Esophagus squamous epithelium (tissue), 5 donors: ENCODE measurements at regions not wholly inside any gene's neighbourhood (a gene's known extent, or its start where the extent isn't known, plus 50 kb on each side); places are given as distances from the start of the nearest gene placed in this dataset.

ENCODE experiments used
- DNase-seq: peaks from one replicate; lab custom pipeline; 2025; lab: John Stamatoyannopoulos, UW
- H3K27ac ChIP-seq, 4 donors: fragments of 200-600 bp; sonication (generic); one replicate each; pipeline ENCODE4 v1.5.1; 2016 to 2019; ENCODE audit warnings: mild to moderate bottlenecking in 1 of 4
- H3K27me3 ChIP-seq, 4 donors: fragments of 200-600 bp; sonication (generic); 1 replicate in 3 of 4; 2 replicates in 1 of 4; pipeline versions ENCODE4 v1.5.1 to v1.6.0; 2017 to 2021; ENCODE audit warnings: antibody characterized with exemption in 1 of 4
- H3K36me3 ChIP-seq, 3 donors: fragments of 200-600 bp; sonication (generic); one replicate each; pipeline ENCODE4 v1.5.1; 2016 to 2019
- H3K4me1 ChIP-seq, 3 donors: fragments of 200-600 bp; sonication (generic); one replicate each; pipeline ENCODE4 v1.5.1; 2017 to 2019
- H3K4me3 ChIP-seq, 4 donors: fragments of 200-600 bp; sonication (generic); 1 replicate in 3 of 4; 2 replicates in 1 of 4; pipeline ENCODE4 v1.5.1; 2016 to 2019; ENCODE audit warnings: mild to moderate bottlenecking in 2 of 4, moderate library complexity in 1 of 4
- H3K9me3 ChIP-seq, 3 donors: fragments of 200-600 bp; sonication (generic); one replicate each; pipeline ENCODE4 v1.5.1; 2016 to 2019
- POLR2A ChIP-seq, 4 donors: fragments of 450-650 bp; IDR thresholded peaks; one replicate each; pipeline ENCODE4 v1.6.1; 2017; ENCODE audit warnings: antibody characterized with exemption in 4 of 4, mild to moderate bottlenecking in 4 of 4, moderate library complexity in 3 of 4
- WGBS, 2 donors: methylation state at CpG; one replicate each; pipeline ENCODE4 v1.1.5; 2018; 5-methylcytosine and 5-hydroxymethylcytosine counted together
- intact Hi-C: fragments of 100-400 bp; cut with DNase I; formaldehyde crosslinking; loops from one replicate; pipeline ENCODE4 v1.15.0; 2022
- TF ChIP-seq, protein P1 (sequence below), 6 experiments: fragments of 450-650 bp in 4 of 6; fragments of 200-600 bp in 2 of 6; sonication (generic) in 2 of 6; IDR thresholded peaks; one replicate each; pipeline ENCODE4 v1.5.1; 2016 to 2019; ENCODE audit warnings: antibody characterized with exemption in 6 of 6, mild to moderate bottlenecking in 4 of 6, moderate library complexity in 4 of 6
- donor health status: DM: yes; HTN: yes; CAD: no.

GRCh38 chr1:222049176-222049575 lies 307.3 kb upstream of the DUSP10 start:
- no peak overlapping the region for H3K27ac ChIP-seq
- H3K4me1 ChIP-seq, result peaks cover 0 to 2% (median 0%) of the 10 kb centered on the region in 3 donors
- H3K4me3 ChIP-seq, result no peak overlapping the region
- H3K36me3 ChIP-seq, result no peaks in the 10 kb centered on the region
- no peak for TF ChIP-seq POLR2A (IDR thresholded peaks at IDR 0.05)
- TF ChIP-seq, protein P1, sequence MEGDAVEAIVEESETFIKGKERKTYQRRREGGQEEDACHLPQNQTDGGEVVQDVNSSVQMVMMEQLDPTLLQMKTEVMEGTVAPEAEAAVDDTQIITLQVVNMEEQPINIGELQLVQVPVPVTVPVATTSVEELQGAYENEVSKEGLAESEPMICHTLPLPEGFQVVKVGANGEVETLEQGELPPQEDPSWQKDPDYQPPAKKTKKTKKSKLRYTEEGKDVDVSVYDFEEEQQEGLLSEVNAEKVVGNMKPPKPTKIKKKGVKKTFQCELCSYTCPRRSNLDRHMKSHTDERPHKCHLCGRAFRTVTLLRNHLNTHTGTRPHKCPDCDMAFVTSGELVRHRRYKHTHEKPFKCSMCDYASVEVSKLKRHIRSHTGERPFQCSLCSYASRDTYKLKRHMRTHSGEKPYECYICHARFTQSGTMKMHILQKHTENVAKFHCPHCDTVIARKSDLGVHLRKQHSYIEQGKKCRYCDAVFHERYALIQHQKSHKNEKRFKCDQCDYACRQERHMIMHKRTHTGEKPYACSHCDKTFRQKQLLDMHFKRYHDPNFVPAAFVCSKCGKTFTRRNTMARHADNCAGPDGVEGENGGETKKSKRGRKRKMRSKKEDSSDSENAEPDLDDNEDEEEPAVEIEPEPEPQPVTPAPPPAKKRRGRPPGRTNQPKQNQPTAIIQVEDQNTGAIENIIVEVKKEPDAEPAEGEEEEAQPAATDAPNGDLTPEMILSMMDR (IDR thresholded peaks at IDR 0.05), result no peak
- no peaks in the 10 kb centered on the region for H3K27me3 ChIP-seq
- intact Hi-C loops, result no loop called here
- WGBS, 2 donors, result 85 to 86% methylated on average over 4 of the region's 4 CpGs
- H3K9me3 ChIP-seq, result no peaks in the 10 kb centered on the region
- no peak for DNase-seq

- WGBS, 2 donors, result 42 to 54% methylated on average over 4 of the region's 4 CpGs
- no peak for DNase-seq
- Histone ChIP-seq H3K27ac (no peak overlapping the region), H3K36me3 (no peaks in the 10 kb centered on the region), H3K9me3 (no peaks in the 10 kb centered on the region), H3K4me1 (peaks cover 0 to 11% (median 0%) of the 10 kb centered on the region in 3 donors), H3K4me3 (no peak overlapping the region), H3K27me3 (no peaks in the 10 kb centered on the region)
- TF ChIP-seq, protein P1 (IDR thresholded peaks at IDR 0.05), result no peak
- TF ChIP-seq POLR2A (IDR thresholded peaks at IDR 0.05), result no peak
- intact Hi-C loops, result no loop called here
These were observed 306.3 kb upstream of the DUSP10 start for GRCh38 chr1:222048094-222048595.

- intact Hi-C loops, result no loop called here
- TF ChIP-seq POLR2A (IDR thresholded peaks at IDR 0.05), result no peak
- TF ChIP-seq, protein P1 (IDR thresholded peaks at IDR 0.05), result no peak
- peaks cover 0 to 11% (median 0%) of the 10 kb centered on the region in 3 donors for H3K4me1 ChIP-seq
- H3K36me3 ChIP-seq, result no peaks in the 10 kb centered on the region
- DNase-seq, result no peak
- no peak overlapping the region for H3K4me3 ChIP-seq
- no peaks in the 10 kb centered on the region for H3K9me3 ChIP-seq
- H3K27me3 ChIP-seq, result no peaks in the 10 kb centered on the region
- 51 to 59% methylated on average over 3 of the region's 3 CpGs for WGBS, 2 donors
- H3K27ac ChIP-seq, result no peak overlapping the region
These were observed 305.5 kb upstream of the DUSP10 start for GRCh38 chr1:222047366-222047765.

- Histone ChIP-seq H3K4me3 (no peak overlapping the region), H3K27ac (no peak overlapping the region), H3K9me3 (no peaks in the 10 kb centered on the region), H3K4me1 (peaks cover 0 to 11% (median 0%) of the 10 kb centered on the region in 3 donors), H3K27me3 (no peaks in the 10 kb centered on the region), H3K36me3 (no peaks in the 10 kb centered on the region)
- intact Hi-C loops, result no loop called here
- no peak for TF ChIP-seq POLR2A (IDR thresholded peaks at IDR 0.05)
- TF ChIP-seq, protein P1 (IDR thresholded peaks at IDR 0.05), result no peak
- 73 to 81% methylated on average over 3 of the region's 3 CpGs for WGBS, 2 donors
- DNase-seq, result no peak
These were observed 304.9 kb upstream of the DUSP10 start for GRCh38 chr1:222046684-222047263.

GRCh38 chr1:222045786-222046185 lies 303.9 kb upstream of the DUSP10 start:
- Histone ChIP-seq H3K9me3 (no peaks in the 10 kb centered on the region), H3K4me1 (peaks cover 0 to 11% (median 0%) of the 10 kb centered on the region in 3 donors), H3K27me3 (no peaks in the 10 kb centered on the region), H3K36me3 (no peaks in the 10 kb centered on the region), H3K4me3 (no peak overlapping the region), H3K27ac (no peak overlapping the region)
- 76 to 89% methylated on average over 3 of the region's 3 CpGs for WGBS, 2 donors
- TF ChIP-seq POLR2A (IDR thresholded peaks at IDR 0.05), result no peak
- TF ChIP-seq, protein P1 (IDR thresholded peaks at IDR 0.05), result no peak
- no peak for DNase-seq
- intact Hi-C loops, result no loop called here
